Natural killer cell treated with Interleukin-12 subunit alpha and Interleukin-12 subunit beta and Interleukin-15 and Interleukin-18, amount 100 ng/mL, for 72 hours (primary cell): ENCODE measurements at regions not wholly inside any gene's neighbourhood (a gene's known extent, or its start where the extent isn't known, plus 50 kb on each side); places are given as distances from the start of the nearest gene placed in this dataset.
"Not testable (repeated sequence)": the region's sequence is repeated elsewhere in the genome, so short reads cannot be mapped to it uniquely, and the experiment has no call there.

Experiments
- ATAC-seq, 2 donors: fragments of 150-1000 bp; cut with Tn5 transposase in 1 of 2; sonication (Bioruptor Pico), chemical (Tn5 transposase) in 1 of 2; 2 replicates each; pipeline ENCODE4 v1.10.0; 2021
- DNase-seq: peaks from one replicate; pipeline ENCODE4 v3.0.0; 2022; ENCODE audit warnings: low spot score
- H3K27ac Mint-ChIP-seq, 2 donors: 1 replicate in 1 of 2; 2 replicates in 1 of 2; pipeline ENCODE4 v1.8.0; 2022; ENCODE audit warnings: mixed read lengths in 2 of 2, mild to moderate bottlenecking in 1 of 2, moderate library complexity in 1 of 2
- H3K27me3 Mint-ChIP-seq, 2 donors: 1 replicate in 1 of 2; 2 replicates in 1 of 2; pipeline ENCODE4 v1.8.0; 2022; ENCODE audit warnings: mixed read lengths in 2 of 2
- H3K36me3 Mint-ChIP-seq: one replicate; pipeline ENCODE4 v1.8.0; 2022; ENCODE audit warnings: mixed read lengths
- H3K4me1 Mint-ChIP-seq, 2 donors: 1 replicate in 1 of 2; 2 replicates in 1 of 2; pipeline ENCODE4 v1.8.0; 2022; ENCODE audit warnings: low read depth in 2 of 2, mixed read lengths in 2 of 2, mild to moderate bottlenecking in 1 of 2
- H3K4me3 Mint-ChIP-seq: one replicate; pipeline ENCODE4 v1.8.0; 2022; ENCODE audit warnings: mixed read lengths
- H3K9me3 Mint-ChIP-seq: 2 replicates; pipeline ENCODE4 v1.8.0; 2022; ENCODE audit warnings: mixed read lengths

DNA sequence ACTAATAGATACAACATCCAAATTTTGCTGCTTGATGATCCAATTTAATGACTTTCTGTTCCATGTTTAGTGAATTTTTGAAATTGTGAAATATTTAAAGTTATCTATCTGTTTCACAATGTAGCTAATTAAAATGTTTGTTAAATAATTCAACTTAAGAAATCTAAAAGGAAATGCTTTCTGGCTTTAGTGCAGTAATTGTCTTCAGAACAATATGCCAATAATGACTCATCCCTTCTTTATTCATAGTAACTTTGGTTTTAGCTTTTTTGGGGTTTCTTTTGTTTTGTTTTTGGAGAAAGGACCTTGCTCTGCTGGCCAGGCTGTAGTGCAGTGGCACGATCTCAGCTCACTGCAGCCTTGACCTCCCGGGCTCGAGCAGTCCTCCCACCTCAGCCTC, 479.2 kb upstream of the RGS6 start:
- Mint-ChIP-seq H3K9me3 (no peaks in the 10 kb centered on the region), H3K4me3 (no peak overlapping the region), H3K4me1 (peaks cover 9 to 16% of the 10 kb centered on the region in 2 donors), H3K36me3 (no peaks in the 10 kb centered on the region), H3K27ac (no peak overlapping the region), H3K27me3 (no peaks in the 10 kb centered on the region)
- ATAC-seq (no peak), DNase-seq (no peak)

DNA sequence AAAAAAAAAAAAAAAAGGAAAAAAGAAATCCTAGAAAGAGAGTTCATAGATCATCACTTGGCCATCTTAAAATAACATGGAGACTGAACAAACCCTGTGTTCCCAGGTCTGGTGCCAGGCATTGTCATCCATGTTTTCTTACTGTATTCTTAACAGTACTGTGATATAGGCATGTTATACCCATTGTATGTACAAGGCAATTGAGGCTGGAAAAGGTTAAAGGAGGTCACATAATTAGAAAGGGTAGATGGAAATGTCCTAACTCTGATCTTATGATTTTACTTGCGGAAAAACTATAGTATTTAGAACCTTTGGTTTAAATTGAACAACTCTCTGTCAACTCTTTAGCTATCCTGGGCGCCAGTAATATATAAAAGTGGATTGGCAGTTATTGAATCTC, 478.2 kb upstream of the RGS6 start:
- Mint-ChIP-seq H3K36me3 (no peaks in the 10 kb centered on the region), H3K4me1 (peaks cover 9 to 16% of the 10 kb centered on the region in 2 donors), H3K4me3 (no peak overlapping the region), H3K27ac (no peak overlapping the region), H3K27me3 (no peaks in the 10 kb centered on the region), H3K9me3 (no peaks in the 10 kb centered on the region)
- DNase-seq (no peak), ATAC-seq (no peak)

DNA sequence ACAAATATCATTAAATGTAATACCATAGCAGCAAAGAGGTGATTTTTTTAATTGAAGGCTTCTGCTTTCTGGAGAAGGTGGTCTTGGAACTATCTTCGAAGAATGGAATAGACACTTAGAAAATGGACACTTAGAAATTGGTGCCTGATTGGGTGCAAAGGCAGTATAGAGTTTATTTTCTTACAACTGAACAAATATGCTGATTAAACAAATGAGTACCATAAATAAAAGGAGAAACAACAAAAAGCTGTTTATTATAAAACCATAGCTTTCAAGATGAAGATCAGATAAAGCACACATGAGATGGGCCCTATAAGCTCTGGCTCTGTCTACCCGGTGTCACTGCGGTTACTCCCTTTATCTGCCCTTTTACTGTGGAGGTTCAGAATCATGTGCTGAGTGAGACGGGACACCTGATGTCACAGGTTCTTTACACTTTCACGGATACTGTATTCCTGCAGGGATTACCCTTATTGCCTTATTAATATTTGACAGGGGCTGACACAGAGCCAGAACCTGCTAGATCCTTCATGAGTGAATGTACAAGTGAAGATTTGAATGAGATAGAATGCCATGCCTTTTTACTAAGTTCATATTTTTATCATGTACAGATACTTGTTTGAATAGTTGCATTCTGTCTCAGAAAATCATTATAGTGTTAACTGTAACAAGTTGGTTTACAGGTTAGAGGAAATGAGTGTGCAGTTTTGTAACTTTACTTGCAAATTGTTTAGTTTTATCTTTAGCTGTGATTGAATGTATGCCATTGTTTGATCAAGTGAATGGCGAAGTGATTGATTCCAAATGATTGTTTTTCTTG, 477.5 kb upstream of the RGS6 start:
- Mint-ChIP-seq H3K4me1 (peaks cover 9 to 16% of the 10 kb centered on the region in 2 donors), H3K9me3 (no peaks in the 10 kb centered on the region), H3K4me3 (no peak overlapping the region), H3K27me3 (no peaks in the 10 kb centered on the region), H3K27ac (peak overlapping the region in 1 of 2 donors; percentile 25), H3K36me3 (no peaks in the 10 kb centered on the region)
- ATAC-seq (peak in 1 of 2 donors; percentile 64), DNase-seq (no peak)

DNA sequence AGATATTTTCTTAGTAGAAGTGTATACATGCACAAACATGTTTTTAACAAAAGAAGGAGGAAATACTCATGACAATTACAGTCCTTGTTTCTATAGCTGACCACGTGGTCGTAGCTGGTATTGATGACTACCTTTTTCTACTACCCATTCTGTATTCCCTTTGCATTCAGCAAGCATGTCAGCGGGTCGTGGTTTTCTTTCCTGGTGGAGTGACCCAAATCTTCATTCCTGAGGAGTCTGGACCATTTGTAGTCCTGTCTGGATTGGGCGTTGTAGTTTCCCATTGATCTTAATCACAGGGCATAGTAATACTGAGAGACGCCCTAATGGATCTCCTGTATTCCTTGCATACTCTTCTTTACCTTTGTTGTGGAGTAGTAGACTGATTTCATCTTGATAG, 472.1 kb upstream of the RGS6 start:
- Mint-ChIP-seq H3K27ac (no peak overlapping the region), H3K4me1 (peaks cover 2 to 3% of the 10 kb centered on the region in 2 donors), H3K9me3 (no peaks in the 10 kb centered on the region), H3K36me3 (no peaks in the 10 kb centered on the region), H3K4me3 (no peak overlapping the region), H3K27me3 (no peaks in the 10 kb centered on the region)
- ATAC-seq (no peak), DNase-seq (no peak)

DNA sequence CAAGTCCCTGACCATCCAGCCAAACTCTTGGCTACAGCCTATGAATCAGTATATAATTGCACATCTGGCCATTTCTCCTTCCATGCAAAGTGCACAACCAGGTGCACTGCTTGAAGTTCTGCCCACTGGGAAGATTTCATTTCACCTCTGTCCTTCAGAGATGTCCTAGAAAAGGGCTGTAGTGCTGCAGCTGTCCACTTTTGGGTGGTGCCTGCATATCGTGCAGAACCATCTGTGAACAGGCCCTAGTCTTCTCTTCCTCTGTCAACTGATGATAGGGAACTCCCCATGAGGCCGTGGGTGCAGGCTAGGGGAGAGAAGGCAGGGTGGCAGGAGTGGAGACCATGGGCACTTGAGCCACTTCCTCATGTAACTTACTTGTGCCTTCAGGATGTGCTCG, 470.6 kb upstream of the RGS6 start:
- not testable (repeated sequence) for H3K27me3 Mint-ChIP-seq, H3K27ac Mint-ChIP-seq, H3K36me3 Mint-ChIP-seq, ATAC-seq, DNase-seq, H3K9me3 Mint-ChIP-seq, H3K4me3 Mint-ChIP-seq, H3K4me1 Mint-ChIP-seq

DNA sequence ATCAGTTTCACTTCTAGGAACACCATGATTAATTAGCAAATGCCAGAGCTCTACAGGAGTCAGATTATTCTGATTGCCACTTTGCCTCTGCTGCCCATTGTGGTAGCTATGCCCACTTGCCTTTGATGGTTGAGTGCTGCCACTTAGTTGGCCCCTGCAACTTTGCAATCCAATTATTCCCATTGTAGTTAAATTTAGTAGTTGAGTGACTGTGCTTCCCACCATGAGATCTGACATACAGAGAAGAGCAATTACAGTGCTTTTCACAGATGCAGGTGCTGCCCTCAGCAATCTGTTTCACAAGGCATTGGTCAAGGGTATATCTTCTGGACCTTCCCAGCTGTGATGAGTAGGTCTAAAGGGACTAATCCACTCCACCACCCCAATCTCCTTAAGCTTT, 468.4 kb upstream of the RGS6 start:
- no peak overlapping the region for H3K27ac Mint-ChIP-seq
- peaks cover 3% of the 10 kb centered on the region for H3K9me3 Mint-ChIP-seq
- peaks cover 8% of the 10 kb centered on the region for H3K36me3 Mint-ChIP-seq

DNA sequence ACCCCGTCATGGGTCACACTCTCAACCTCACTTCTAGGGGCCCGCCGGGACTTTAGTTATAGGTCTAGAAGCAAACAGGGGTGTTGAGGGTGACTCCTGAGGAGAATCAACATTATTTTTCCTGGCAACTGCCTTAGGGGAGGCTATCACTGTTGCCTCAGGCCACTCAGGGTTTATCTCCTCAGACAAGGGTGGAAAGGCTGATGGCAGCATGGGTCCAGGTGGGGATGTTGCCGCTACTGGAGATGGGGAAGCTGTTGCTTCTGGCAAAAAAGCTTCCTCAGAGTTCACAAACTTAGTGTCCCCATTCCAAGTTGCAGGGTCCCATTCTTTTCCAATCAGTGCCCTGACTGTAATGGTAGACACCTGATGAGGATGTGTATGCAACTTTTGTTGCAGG, 467.4 kb upstream of the RGS6 start:
- peaks cover 8 to 11% of the 10 kb centered on the region in 2 donors for H3K4me1 Mint-ChIP-seq
- no peak for ATAC-seq
- peaks cover 8% of the 10 kb centered on the region for H3K36me3 Mint-ChIP-seq
- H3K27ac Mint-ChIP-seq = no peak overlapping the region
- peaks cover 3% of the 10 kb centered on the region for H3K9me3 Mint-ChIP-seq
- no peak overlapping the region for H3K4me3 Mint-ChIP-seq
- no peak for DNase-seq
- H3K27me3 Mint-ChIP-seq = no peaks in the 10 kb centered on the region

More for the DNA sequence above, 468.4 kb upstream of the RGS6 start:
- peaks cover under 1 to 5% of the 10 kb centered on the region in 2 donors for H3K4me1 Mint-ChIP-seq
- no peak overlapping the region for H3K4me3 Mint-ChIP-seq
- ATAC-seq (no peak), DNase-seq (no peak)
- H3K27me3 Mint-ChIP-seq = no peaks in the 10 kb centered on the region

DNA sequence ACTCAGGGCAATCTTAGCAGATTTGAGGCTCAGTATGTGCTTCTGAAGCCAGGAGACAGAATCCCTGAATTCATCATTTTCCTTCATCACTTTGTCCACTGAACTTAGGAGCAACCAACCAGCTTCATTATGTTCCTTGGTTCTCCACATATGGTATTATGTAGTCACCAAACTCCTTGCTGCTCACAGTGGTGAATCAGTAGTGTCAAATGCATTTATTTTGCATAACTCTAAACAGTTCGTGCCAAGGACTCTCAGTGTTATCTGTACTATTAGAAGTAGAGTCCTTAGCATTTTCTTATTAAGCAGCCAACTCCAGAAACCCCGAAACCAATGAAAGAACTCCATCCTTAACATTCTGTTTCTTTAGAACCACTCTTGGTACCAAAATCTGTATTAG, 466.9 kb upstream of the RGS6 start:
- Mint-ChIP-seq H3K4me3 (no peak overlapping the region), H3K4me1 (peaks cover 9 to 11% of the 10 kb centered on the region in 2 donors), H3K27me3 (no peaks in the 10 kb centered on the region), H3K9me3 (peaks cover 3% of the 10 kb centered on the region), H3K36me3 (peaks cover 8% of the 10 kb centered on the region), H3K27ac (no peak overlapping the region)
- ATAC-seq (no peak), DNase-seq (no peak)

DNA sequence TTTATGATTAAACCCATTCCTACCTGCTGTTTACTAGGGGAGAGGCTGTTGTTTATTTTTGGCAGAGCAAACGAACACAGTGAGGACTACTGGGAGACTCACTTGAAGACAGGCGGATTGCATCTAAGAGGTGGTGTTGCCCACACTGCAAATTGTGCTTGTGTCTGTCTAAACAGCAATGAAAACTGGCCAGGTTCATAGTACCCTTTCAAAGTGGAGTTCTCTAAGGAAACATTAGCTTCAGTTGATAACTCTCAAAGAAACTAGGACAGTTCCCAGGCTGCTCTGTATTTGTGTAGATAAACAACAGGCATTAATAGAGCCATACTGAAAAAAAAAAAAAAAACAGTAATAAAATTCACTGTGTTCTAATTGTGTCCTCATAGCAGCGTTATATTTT, 466.0 kb upstream of the RGS6 start:
- peaks cover 11 to 12% of the 10 kb centered on the region in 2 donors for H3K4me1 Mint-ChIP-seq
- ATAC-seq (no peak), DNase-seq (no peak)
- no peaks in the 10 kb centered on the region for H3K27me3 Mint-ChIP-seq
- H3K27ac Mint-ChIP-seq = no peak overlapping the region
- no peak overlapping the region for H3K4me3 Mint-ChIP-seq
- peaks cover 8% of the 10 kb centered on the region for H3K36me3 Mint-ChIP-seq
- peaks cover 3% of the 10 kb centered on the region for H3K9me3 Mint-ChIP-seq

DNA sequence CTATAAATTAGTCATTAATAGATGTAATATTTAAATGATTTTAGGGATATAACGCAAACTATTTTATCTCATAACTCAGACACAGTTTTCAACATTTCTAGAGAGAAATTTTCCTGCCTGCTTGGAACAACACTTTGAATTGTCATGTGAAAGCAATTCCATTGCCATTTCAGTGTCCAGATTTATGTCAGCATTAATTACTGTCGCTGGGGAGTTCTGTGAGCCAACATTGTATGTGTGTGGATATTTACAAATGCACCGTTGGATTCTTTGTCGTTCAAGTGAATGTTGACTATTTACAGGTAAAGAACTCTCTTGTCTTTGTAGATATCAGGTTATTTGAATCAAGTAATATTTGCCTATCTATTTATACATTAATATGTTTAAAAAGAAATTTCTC, 465.3 kb upstream of the RGS6 start:
- no peak for DNase-seq
- Mint-ChIP-seq H3K27me3 (no peaks in the 10 kb centered on the region), H3K27ac (no peak overlapping the region), H3K36me3 (peaks cover 8% of the 10 kb centered on the region), H3K9me3 (peaks cover 3% of the 10 kb centered on the region), H3K4me3 (no peak overlapping the region), H3K4me1 (peaks cover 15 to 17% of the 10 kb centered on the region in 2 donors)
- ATAC-seq = no peak

DNA sequence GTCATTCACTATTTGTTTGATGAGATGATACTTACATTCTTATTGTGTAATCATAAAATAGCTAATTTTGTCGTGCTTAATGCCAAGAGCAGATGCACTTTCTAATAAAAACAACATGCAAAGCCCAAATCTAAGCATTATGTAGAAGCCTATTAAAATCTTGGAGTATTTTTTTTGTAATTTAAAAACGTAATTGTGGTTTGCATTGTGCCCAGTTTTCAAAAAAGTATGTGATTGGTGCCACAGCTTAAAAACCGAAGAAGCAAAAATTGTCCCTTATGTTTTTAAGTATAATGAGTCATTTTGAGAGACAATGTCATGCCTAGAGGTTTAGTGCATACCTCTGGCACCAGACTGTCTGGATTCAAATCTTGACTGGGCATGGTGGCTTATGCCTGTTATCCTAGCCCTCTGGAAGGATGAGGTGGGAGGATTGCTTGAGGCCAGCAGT, 464.8 kb upstream of the RGS6 start:
- DNase-seq (no peak), ATAC-seq (no peak)
- Mint-ChIP-seq H3K27me3 (no peaks in the 10 kb centered on the region), H3K9me3 (peaks cover 3% of the 10 kb centered on the region), H3K36me3 (peaks cover 8% of the 10 kb centered on the region), H3K27ac (no peak overlapping the region), H3K4me1 (peaks cover 18 to 21% of the 10 kb centered on the region in 2 donors), H3K4me3 (no peak overlapping the region)

DNA sequence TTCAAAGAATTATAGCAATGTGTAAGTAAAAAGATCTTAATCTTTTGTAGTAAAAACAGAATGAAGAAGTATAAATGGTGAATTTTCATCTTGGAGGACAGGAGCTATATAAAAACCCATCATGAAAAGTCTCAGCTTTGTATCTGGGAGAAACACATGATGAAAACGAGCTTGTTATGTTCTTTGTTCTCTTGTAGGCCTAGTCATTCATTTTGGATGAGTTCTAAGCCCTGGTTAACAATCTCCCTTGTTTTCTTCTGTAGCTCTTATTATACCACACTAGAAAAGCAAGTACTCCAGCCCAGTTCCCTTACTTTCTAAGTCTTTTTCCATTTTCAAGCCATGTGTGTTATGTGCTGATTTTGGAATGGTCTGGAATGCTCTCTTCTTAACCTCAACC, 463.5 kb upstream of the RGS6 start:
- Mint-ChIP-seq H3K4me1 (peaks cover 22 to 29% of the 10 kb centered on the region in 2 donors), H3K4me3 (no peak overlapping the region), H3K27ac (no peak overlapping the region), H3K36me3 (peaks cover 8% of the 10 kb centered on the region), H3K27me3 (no peaks in the 10 kb centered on the region), H3K9me3 (peaks cover 3% of the 10 kb centered on the region)
- DNase-seq (no peak), ATAC-seq (no peak)

DNA sequence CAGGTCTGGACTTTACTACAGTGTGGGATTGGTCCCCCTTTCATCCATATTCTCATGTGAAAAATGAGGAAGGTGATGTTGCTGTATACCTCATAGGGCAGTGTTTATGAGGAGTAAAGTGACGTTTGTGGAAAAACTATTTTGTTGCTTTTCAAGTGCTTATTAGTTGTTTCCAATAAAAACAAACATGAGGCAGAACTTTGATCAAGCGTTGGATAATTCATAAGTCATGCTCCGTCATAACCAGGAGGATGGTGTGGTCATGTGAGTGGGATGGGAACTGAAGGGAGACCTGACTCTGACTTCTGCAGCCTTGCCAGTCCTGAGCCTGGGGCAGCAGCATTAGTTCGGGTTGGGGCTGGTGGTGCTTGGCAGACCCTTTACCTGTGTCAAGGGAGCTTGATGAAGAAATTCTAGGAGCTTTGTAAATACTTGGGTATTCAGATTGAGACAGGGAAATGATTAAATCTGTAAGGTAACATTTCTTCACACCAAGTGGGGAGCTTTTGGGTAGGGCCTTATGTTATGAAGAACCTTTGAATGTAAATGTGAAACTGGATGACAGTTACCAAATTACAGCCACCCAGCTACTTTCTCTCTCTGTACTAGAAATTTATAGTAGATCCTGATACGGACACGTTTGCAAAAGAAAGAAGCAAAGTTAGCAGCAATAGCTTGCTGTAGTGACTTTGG, 462.4 kb upstream of the RGS6 start:
- peaks cover 8% of the 10 kb centered on the region for H3K36me3 Mint-ChIP-seq
- no peaks in the 10 kb centered on the region for H3K27me3 Mint-ChIP-seq
- H3K4me1 Mint-ChIP-seq = peaks cover 25 to 38% of the 10 kb centered on the region in 2 donors
- ATAC-seq (no peak), DNase-seq (no peak)
- H3K27ac Mint-ChIP-seq = no peak overlapping the region
- H3K4me3 Mint-ChIP-seq = no peak overlapping the region
- peaks cover 3% of the 10 kb centered on the region for H3K9me3 Mint-ChIP-seq

DNA sequence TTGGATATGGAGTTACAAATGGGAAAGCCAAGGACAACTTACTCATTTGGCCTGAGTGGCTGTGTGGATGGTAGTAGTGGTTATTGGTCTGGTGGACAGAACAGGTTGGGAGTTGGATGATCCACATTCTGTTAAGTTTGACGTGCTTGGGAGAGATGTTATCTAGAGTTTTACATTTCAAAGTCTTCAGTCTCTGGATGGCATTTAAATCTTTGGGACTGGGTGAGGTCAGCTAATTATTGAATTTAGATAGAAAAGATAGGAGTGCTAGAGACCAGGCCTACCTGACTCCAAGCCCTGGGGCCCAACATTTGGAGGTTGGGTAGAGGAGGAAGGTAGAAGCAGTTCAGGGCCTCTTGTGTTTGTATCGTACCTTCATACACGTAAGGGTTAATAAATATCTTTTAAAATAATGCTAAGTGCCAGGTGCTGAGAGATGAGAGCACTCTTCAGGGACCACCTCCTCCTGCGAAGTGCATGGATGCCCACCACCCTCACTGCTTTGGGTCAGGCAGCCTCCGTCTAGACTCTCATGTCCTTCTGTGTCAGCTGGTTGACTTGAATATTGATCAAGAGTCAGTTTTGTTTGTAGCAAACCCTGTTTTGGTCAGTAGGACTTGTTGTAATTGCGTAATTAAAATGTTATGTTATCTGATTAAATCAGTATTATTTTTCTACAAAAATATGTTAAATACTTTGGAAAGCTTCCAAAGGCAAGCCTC, 460.4 kb upstream of the RGS6 start:
- H3K4me3 Mint-ChIP-seq = no peak overlapping the region
- H3K36me3 Mint-ChIP-seq = peaks cover 8% of the 10 kb centered on the region
- no peaks in the 10 kb centered on the region for H3K27me3 Mint-ChIP-seq
- H3K9me3 Mint-ChIP-seq = peaks cover 3% of the 10 kb centered on the region
- ATAC-seq (no peak), DNase-seq (no peak)
- peaks cover 24 to 39% of the 10 kb centered on the region in 2 donors for H3K4me1 Mint-ChIP-seq
- no peak overlapping the region for H3K27ac Mint-ChIP-seq
